ENCODE measurements at regions not wholly inside any gene's neighbourhood (a gene's known extent, or its start where the extent isn't known, plus 50 kb on each side); places are given as distances from the start of the nearest gene placed in this dataset.

GRCh38 chr1:239250353-239251035 lies 135.9 kb upstream of the CHRM3 start:
- Mint-ChIP-seq H3K4me1 (ENCODE audit: low read depth) (no peaks in the 10 kb centered on the region), H3K9me3 (ENCODE audit: low read depth) (peaks cover 3% of the 10 kb centered on the region), H3K36me3 (ENCODE audit: low read depth) (no peaks in the 10 kb centered on the region), H3K27me3 (ENCODE audit: low read depth) (no peaks in the 10 kb centered on the region), H3K27ac (ENCODE audit: unreplicated experiment) (no peak overlapping the region), H3K4me3 (ENCODE audit: unreplicated experiment) (no peak overlapping the region)
- no peak for TF ChIP-seq CTCF (IDR thresholded peaks at IDR 0.05)
- DNase-seq (ENCODE audit: low spot score), result no peak

- peaks cover 2% of the 10 kb centered on the region for H3K27me3 Mint-ChIP-seq (ENCODE audit: low read depth)
- no peak for DNase-seq (ENCODE audit: low spot score)
- H3K4me1 Mint-ChIP-seq (ENCODE audit: low read depth), result no peaks in the 10 kb centered on the region
- no peak for TF ChIP-seq CTCF (IDR thresholded peaks at IDR 0.05)
- H3K4me3 Mint-ChIP-seq (ENCODE audit: unreplicated experiment), result no peak overlapping the region
- peaks cover 3% of the 10 kb centered on the region for H3K9me3 Mint-ChIP-seq (ENCODE audit: low read depth)
- H3K36me3 Mint-ChIP-seq (ENCODE audit: low read depth), result no peaks in the 10 kb centered on the region
- no peak overlapping the region for H3K27ac Mint-ChIP-seq (ENCODE audit: unreplicated experiment)
Observed at GRCh38 chr1:239247285-239247684, 139.1 kb upstream of the CHRM3 start.

DNA sequence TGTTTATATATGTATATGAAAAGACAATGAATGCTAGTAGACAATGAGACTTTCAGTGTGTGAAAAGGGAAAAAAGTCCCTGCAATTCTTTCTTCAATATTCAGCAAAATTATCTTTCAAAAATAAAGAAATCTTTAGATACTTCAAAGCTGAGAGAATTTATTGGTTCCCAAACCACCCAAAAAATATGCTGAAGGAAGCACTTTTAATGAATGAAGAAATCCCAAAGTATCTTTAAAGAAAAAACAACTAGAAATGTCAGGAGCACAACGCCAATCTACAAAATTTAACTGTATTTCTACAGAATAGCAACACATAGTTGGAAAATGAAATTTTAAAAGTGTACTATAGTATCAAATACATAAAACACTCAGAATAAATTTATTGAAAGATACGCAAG lies 142.3 kb upstream of the CHRM3 start:
- DNase-seq (ENCODE audit: low spot score), result no peak
- Mint-ChIP-seq H3K4me1 (ENCODE audit: low read depth) (no peaks in the 10 kb centered on the region), H3K27ac (ENCODE audit: unreplicated experiment) (no peak overlapping the region), H3K9me3 (ENCODE audit: low read depth) (no peaks in the 10 kb centered on the region), H3K36me3 (ENCODE audit: low read depth) (no peaks in the 10 kb centered on the region), H3K27me3 (ENCODE audit: low read depth) (peaks cover 2% of the 10 kb centered on the region), H3K4me3 (ENCODE audit: unreplicated experiment) (no peak overlapping the region)
- TF ChIP-seq CTCF (IDR thresholded peaks at IDR 0.05), result no peak

DNA sequence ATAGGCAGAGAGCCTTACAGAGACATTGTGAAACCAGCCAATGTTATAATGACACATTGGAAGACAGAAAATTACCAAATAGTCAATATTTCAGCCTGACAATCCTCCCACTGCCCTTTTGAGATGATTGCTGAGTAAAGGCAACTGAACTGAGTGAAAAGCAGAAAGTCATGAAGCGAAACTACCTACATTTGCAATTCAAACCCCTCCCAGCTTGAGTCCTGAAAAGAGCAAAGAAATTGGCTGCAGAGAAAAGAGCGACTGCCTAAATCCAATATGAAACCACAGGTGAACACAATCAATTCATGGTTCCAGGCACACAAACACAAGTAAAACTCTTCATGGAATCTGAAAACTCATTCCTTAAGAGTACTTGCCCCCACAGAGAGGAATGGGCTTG lies 143.4 kb upstream of the CHRM3 start:
- Mint-ChIP-seq H3K9me3 (ENCODE audit: low read depth) (no peaks in the 10 kb centered on the region), H3K4me1 (ENCODE audit: low read depth) (no peaks in the 10 kb centered on the region), H3K27me3 (ENCODE audit: low read depth) (peaks cover 2% of the 10 kb centered on the region), H3K27ac (ENCODE audit: unreplicated experiment) (no peak overlapping the region), H3K36me3 (ENCODE audit: low read depth) (no peaks in the 10 kb centered on the region), H3K4me3 (ENCODE audit: unreplicated experiment) (no peak overlapping the region)
- no peak for DNase-seq (ENCODE audit: low spot score)
- TF ChIP-seq CTCF (IDR thresholded peaks at IDR 0.05), result no peak

DNA sequence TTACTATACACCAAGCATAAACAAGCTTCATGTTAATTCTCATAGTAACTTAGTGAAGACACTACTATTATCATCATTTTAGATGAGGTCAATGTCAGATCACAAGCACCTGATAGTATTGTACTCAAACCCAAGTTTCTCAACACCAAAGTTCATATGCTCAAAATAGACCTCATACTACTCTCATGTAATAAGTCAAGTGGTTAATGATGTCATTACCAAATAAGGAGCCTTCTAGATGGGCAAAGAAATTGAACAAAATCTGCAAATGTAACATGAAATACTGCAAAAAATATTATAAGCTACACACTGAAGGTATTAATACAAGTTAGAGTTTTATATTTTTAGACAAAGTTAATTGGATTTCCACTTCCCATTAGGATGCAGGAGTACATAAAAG lies 144.0 kb upstream of the CHRM3 start:
- H3K27ac Mint-ChIP-seq (ENCODE audit: unreplicated experiment), result no peak overlapping the region
- peaks cover 2% of the 10 kb centered on the region for H3K27me3 Mint-ChIP-seq (ENCODE audit: low read depth)
- H3K4me1 Mint-ChIP-seq (ENCODE audit: low read depth), result no peaks in the 10 kb centered on the region
- no peak overlapping the region for H3K4me3 Mint-ChIP-seq (ENCODE audit: unreplicated experiment)
- DNase-seq (ENCODE audit: low spot score), result no peak
- H3K36me3 Mint-ChIP-seq (ENCODE audit: low read depth), result no peaks in the 10 kb centered on the region
- TF ChIP-seq CTCF (IDR thresholded peaks at IDR 0.05), result no peak
- H3K9me3 Mint-ChIP-seq (ENCODE audit: low read depth), result no peaks in the 10 kb centered on the region

Measured in chondrocyte (in vitro differentiated cells).